GM21619 (cell line): ENCODE measurements at regions not wholly inside any gene's neighbourhood (a gene's known extent, or its start where the extent isn't known, plus 50 kb on each side); places are given as distances from the start of the nearest gene placed in this dataset.
A peak's percentile ranks its signal among the peaks of the same experiment; 100 is the strongest.
"Not testable (repeated sequence)": the region's sequence is repeated elsewhere in the genome, so short reads cannot be mapped to it uniquely, and the experiment has no call there.

Source experiments
- ATAC-seq: cut with Tn5 transposase; IDR thresholded peaks from one replicate; pipeline ENCODE4 v1.9.1; 2021; ENCODE audit not compliant: unreplicated experiment

DNA sequence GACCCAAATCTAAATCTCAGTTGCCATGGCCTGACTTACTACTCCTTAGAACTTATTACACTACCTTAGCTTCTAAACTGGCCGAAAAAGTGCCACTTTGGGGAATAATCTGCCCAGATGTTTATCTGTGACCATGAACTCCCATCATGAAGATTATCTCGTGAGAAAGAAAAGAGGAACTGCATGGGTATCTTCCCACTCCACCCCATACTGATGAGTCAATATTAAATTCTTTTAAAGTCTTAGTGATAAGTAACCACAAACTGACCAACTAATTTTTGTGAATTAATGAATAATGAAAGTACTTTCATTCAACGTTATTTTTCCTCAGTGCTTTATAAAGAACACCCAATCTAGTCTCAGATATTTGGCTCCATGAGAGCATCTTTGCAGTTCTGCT lies 493.5 kb downstream of the EBF1 start:
- no peak for ATAC-seq

DNA sequence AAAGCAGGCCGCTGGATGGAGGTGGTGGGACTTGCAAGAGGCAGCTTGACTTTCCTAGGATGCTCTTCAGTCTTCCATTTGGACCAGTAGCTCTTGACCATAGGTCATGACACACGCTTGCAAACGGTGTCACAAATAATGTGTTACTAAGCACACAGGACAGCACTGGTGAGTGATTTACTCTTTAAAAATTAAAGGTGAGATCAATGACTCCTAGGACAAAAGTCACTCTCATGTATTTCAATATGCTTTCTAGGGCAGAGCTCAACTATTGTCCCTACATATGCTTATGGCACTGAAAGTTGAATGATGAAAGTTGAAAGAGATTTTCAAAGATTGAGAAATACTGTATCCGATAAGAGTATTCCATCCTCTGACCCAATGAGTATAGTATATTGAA lies 496.7 kb downstream of the EBF1 start:
- ATAC-seq, result no peak

GRCh38 chr5:158601118-158601517 lies 498.6 kb downstream of the EBF1 start:
- ATAC-seq, result no peak

- no peak for ATAC-seq
Measured at GRCh38 chr5:158600679-158601078, 499.0 kb downstream of the EBF1 start.

- no peak for ATAC-seq
Measured at GRCh38 chr5:158599157-158599556, 500.6 kb downstream of the EBF1 start.

DNA sequence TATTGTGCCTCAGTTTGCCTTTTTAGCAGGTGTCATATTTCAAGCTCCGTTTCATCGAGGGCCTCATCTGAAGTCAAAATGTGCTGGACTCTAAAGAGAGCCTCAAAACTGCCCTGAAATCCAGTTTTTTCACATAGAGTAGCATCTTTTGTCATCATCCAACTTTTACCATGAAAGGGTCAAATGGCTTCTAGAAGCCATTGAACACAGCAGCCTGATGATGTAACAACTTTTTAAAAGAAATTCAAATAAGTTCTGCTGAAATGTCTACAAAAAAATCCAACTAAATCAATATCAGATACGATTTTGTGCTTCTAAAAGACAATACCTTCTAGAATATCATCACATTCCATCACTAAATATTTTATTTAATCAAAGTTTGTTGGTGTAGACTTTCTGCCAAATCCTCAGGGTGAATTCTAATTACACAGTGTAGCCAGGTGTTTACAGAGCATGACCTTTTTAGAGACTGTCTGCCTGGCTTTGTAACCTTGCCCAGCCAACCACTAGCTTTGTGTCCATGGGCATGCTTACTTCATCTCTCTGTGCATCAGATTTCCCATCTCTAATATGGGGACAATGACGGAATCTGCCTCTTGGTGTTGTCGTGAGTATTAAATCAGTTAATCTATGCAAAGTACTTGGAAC lies 505.0 kb downstream of the EBF1 start:
- ATAC-seq, result no peak

GRCh38 chr5:158593925-158594324 lies 505.8 kb downstream of the EBF1 start:
- no peak for ATAC-seq

GRCh38 chr5:158591301-158591863 lies 508.3 kb downstream of the EBF1 start:
- ATAC-seq, result no peak

- no peak for ATAC-seq
Measured at GRCh38 chr5:158590746-158591300, 508.9 kb downstream of the EBF1 start.

DNA sequence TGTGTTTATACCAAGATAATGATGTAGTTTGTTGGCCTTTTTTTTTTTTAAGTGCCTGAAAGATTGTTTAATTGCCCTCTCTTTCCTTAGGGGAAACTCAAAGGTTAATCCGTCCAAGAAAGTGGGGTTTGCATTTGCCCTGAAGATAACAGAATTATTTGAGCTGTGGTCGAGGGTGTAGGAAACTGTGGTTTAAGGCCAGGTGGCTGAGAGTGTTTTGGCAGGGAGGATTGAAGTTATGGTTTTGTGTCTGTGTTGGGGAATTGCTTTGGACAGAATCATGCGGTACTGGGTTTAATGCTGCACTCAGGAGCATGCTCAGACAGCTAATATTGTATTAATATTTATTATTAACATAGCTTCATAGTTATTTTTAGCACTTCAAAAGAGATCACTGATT lies 509.8 kb downstream of the EBF1 start:
- ATAC-seq, result no peak

DNA sequence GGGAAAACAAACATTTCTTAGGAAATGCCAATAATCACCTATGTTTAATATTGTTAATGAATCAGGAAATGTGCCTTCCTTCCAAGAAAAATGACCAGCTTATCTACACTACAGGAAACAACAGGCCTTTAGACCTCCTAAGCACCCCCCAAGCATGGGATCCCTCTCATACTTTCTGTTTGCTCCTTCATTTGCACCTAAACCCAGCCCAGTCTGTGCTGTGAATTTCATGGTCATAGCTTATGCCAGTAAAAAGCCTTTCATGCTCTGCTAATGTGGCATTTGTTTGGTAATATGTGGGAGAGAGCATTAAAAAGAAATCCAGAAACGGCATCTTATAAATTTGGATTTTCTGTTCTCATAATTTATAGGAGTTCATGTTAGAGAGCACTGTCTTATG lies 511.1 kb downstream of the EBF1 start:
- no peak for ATAC-seq

GRCh38 chr5:158586054-158586453 lies 513.7 kb downstream of the EBF1 start:
- no peak for ATAC-seq

DNA sequence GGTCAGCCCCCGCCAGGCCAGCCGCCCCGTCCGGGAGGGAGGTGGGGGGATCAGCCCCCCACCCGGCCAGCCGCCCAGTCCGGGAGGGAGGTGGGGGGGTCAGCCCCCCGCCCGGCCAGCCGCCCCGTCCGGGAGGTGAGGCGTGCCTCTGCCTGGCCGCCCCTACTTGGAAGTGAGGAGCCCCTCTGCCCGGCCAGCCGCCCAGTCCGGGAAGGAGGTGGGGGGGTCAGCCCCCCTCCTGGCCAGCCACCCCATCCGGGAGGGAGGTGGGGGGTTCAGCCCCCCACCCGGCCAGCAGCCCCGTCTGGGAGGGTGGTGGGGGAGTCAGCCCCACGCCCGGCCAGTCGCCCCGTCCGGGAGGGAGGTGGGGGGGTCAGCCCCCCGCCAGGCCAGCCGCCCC lies 517.0 kb downstream of the EBF1 start:
- ATAC-seq, result not testable (repeated sequence)

DNA sequence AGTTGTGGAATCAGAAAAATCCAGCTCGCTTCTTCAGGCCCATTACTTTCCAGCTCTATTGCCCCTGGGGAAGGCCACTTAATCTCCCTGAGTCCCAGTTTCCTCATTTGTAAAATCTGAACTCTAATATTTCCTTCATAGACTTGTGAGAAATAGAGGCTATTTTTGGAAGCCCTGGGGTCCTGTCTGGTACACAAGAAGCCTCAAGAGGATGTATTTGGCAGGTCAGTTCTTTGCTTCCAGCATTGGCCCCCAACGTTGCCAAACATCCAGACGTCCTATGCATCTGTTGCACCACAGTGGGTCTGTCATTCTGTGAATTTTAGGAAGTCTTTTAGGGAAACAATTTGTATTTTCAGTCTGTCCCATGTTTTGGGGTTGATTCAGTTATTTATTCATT lies 525.9 kb downstream of the EBF1 start:
- no peak for ATAC-seq

- ATAC-seq, result no peak
Measured at GRCh38 chr5:158570502-158570901, 529.2 kb downstream of the EBF1 start.

- no peak for ATAC-seq
Measured at GRCh38 chr5:158569534-158569933, 530.2 kb downstream of the EBF1 start.

DNA sequence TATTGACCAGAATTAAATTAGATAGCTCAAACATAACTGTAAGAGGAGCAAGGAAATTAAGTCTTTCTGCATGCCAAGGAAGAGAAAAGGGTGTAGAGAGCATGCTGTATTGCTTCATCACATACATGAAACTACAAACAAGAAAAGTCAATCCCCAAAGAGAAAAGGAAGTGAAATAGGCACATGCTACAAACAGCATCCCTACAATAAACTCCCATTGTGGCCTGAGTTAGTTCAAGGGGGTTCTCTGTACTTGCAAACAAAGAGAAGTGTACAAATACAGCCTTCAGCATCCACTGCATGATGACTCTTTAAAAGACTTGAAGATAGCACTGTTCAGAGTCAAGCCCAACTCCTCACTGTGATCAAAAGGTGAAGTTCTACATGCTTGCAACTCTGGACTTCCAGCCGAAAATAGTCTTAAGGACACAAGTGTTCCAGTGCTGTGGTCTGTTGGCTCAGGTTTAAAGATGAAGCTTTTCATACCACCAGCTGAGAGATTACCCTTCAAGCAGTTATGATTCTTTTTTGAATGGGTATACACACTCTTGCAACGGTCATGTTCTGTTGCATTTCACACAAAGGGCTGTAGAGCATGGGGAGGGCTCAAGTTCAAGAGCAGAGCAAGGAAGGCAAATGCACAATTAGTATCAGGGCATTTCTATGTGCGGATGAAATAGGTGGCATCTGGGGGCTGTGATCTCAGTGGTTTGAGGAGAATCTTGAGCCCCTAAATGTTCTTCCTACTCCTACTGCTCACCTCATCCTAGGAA lies 534.5 kb downstream of the EBF1 start:
- ATAC-seq, result no peak

DNA sequence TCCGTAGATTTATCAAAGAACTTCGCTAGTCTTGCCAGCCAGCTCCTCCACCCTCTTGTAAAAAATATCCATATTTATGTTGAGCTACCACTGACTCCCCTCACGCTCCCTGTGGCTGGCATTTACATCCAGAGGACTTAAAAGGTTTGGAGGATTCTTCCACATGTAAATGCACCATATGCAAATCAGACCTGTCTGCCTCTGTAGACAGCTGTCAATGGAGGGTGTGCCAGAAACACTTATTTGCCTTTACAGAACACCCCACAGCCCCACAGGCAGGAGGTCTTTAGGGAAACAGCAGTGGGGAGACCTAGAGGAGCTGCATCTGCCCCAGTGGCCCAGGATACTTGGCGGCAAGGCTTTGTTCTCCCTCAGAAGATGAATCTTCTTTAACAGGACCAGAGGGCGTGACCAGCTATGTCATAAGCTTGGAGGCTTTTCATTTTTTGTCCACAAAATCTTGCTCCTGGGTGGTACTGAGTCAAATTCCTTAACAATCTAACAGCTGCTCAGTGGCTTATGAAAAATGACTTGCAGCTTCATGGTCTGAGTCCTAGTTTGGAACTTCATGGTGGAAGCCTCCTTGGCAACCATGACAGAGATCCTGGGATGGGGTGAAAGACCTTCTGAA lies 535.8 kb downstream of the EBF1 start:
- no peak for ATAC-seq

GRCh38 chr5:158561562-158562190 lies 538.0 kb downstream of the EBF1 start:
- ATAC-seq, result no peak

DNA sequence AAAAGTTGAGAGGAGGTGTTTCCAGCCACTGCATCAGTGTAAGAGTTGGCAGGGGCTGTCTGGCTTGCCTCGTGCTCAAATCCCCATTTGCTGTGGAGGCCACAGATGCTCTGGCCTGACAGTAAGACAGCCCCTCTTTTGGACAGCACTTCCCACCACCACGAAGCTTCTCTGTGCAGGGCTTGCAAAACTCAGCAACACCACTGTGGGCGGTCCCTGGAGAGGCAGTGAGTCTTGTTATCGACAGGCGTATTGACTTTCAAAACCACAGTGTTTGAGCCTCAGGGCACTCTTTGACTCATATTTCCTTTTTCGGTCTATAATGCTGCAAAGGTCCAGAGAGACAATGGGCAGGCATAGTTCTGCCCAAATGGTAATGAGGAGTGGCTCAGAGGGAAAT lies 539.5 kb downstream of the EBF1 start:
- ATAC-seq, result peak; percentile 97

DNA sequence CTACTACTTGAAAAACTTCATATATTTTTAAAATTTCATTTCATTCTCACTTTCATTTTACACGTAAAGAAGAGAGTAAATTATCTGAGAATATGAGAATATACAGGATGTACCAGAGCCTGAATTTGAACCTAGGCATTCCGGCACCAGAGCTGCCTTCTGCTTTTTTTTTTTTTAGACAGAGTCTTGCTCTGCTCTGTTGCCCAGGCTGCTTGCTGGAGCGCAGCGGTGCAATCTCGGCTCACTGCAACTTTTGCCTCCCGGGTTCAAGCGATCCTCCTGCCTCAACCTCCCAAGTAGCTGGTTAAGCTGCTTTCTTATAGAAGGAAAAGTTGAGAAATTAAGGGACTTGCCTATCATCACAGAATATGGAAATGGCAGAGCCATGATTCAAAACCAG lies 540.1 kb downstream of the EBF1 start:
- peak; percentile 43 for ATAC-seq
